Heart right ventricle (tissue), 16 donors: ENCODE measurements at regions not wholly inside any gene's neighbourhood (a gene's known extent, or its start where the extent isn't known, plus 50 kb on each side); places are given as distances from the start of the nearest gene placed in this dataset.

Source experiments
- ATAC-seq, 8 donors: fragments of 200-7000 bp; cut with Tn5 transposase; one replicate each; pipeline ENCODE4 v1.9.1; 2020; ENCODE audit warnings: mild to moderate bottlenecking in 8 of 8, moderate library complexity in 8 of 8, moderate number of reproducible peaks in 1 of 8
- DNase-seq, 2 donors: peaks; one replicate each; pipeline ENCODE4 v3.0.0-alpha.2; 2020
- H3K27ac ChIP-seq, 10 donors: fragments of 200-600 bp; sonication (generic) in 2 of 10; one replicate each; pipeline versions ENCODE4 v1.5.0 to v1.8.0; 2020 to 2022; ENCODE audit warnings: mild to moderate bottlenecking in 3 of 10
- H3K27me3 ChIP-seq, 7 donors: fragments of 200-600 bp; one replicate each; pipeline ENCODE4 v1.8.0; 2021 to 2022; ENCODE audit warnings: mild to moderate bottlenecking in 2 of 7
- H3K36me3 ChIP-seq, 9 donors: fragments of 200-600 bp; sonication (generic) in 1 of 9; one replicate each; pipeline versions ENCODE4 v1.5.0 to v1.8.0; 2020 to 2022; ENCODE audit warnings: mild to moderate bottlenecking in 2 of 9
- H3K4me1 ChIP-seq, 9 donors: fragments of 200-600 bp; sonication (generic) in 1 of 9; one replicate each; pipeline versions ENCODE4 v1.5.0 to v1.8.0; 2020 to 2022; ENCODE audit warnings: mild to moderate bottlenecking in 4 of 9
- H3K4me3 ChIP-seq, 10 donors: fragments of 200-600 bp; sonication (generic) in 2 of 10; one replicate each; pipeline versions ENCODE4 v1.5.0 to v1.8.0; 2020 to 2022; ENCODE audit warnings: mild to moderate bottlenecking in 7 of 10, moderate library complexity in 2 of 10
- H3K9me3 ChIP-seq, 11 donors: fragments of 200-600 bp in 10 of 11; sonication (generic) in 2 of 11; one replicate each; pipeline versions ENCODE4 v1.5.0 to v1.8.0; 2013 to 2022; ENCODE audit warnings: mild to moderate bottlenecking in 2 of 11, control low read depth in 1 of 11, moderate library complexity in 1 of 11
- WGBS, 2 donors: extraction: QIAGEN DNeasy Blood & Tissue Kit; methylation state at CpG; one replicate each; pipeline ENCODE4 v1.1.7; 2013; ENCODE audit warnings: inconsistent platforms in 1 of 2; 5-methylcytosine and 5-hydroxymethylcytosine counted together
- intact Hi-C, 10 donors: fragments of 100-400 bp; cut with DNase I; formaldehyde crosslinking; loops; one replicate each; pipeline versions ENCODE4 v1.11.1 to v1.14.2; 2022
- TF ChIP-seq, protein P1 (sequence below), 9 donors: fragments of 200-600 bp; sonication (generic) in 2 of 9; IDR thresholded peaks; one replicate each; pipeline versions ENCODE4 v1.5.0 to v1.8.0; 2021 to 2022; ENCODE audit warnings: antibody characterized with exemption in 9 of 9, mild to moderate bottlenecking in 5 of 9, moderate library complexity in 1 of 9
- donor health status: Arrhythmogenic right ventricular cardiomyopathy.
- donor health status: ischemic (EF 13 %, LVEDD 7.1; RV severe dilation, severe dysfunction).
- donor health status: healthy with polysubstance abuse.
- donor health status: DM: no; HTN: yes; CAD: no.
- donor health status: DM: no; HTN: no; CAD: no.
- donor health status: ischemic (EF 25% LVEDD 6.9; RV normal size, moderate dysfunction).
- donor health status: ischemic (EF 25% LVEDD 5.7; RV mildly dilated, moderate dysfunction).
- donor health status: healthy.
- donor health status: DM: yes; HTN: yes; CAD: no.
- donor health status: Ischemic cardiomyopathy.
- donor health status: ischemic (EF 35%, LVEDD 5.7; RV mildly dilated, moderate dysfunction).
- donor health status: nonischemic (EF 11% LVEDD 7.7; RV severe dilation, severe dysfunction).
- donor health status: DM: yes; HTN: yes; CAD: no.
- donor health status: PGD.
- donor health status: ischemic (EF 29% LVEDD 5.4; RV normal size, mild dysfunction).
- donor health status: nonischemic (EF 23%, LVEDD 6.1; RV moderate dilation, normal function).

DNA sequence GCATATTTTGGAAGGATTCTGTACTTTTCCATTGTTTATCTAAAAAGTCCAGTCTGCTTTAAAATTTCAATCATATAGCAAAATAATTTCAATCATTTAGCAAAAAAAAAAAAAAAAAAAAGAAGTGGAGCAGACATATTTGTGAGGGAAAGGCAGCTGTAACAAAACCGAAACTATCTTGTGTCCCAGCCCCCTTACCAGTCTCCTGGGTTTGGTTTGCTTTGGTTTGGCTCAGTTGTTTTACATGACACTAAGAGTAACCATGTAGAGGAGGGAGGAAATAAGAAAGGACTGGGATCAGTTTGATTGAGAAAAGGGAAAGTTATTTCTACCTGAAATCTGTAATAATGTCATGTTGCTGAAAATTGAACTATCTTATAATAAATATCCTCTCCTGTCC is 158.8 kb upstream of the GADL1 start:
- 80 to 94% methylated on average over 1 of the region's 1 CpG for WGBS, 2 donors
- DNase-seq, result no peak

DNA sequence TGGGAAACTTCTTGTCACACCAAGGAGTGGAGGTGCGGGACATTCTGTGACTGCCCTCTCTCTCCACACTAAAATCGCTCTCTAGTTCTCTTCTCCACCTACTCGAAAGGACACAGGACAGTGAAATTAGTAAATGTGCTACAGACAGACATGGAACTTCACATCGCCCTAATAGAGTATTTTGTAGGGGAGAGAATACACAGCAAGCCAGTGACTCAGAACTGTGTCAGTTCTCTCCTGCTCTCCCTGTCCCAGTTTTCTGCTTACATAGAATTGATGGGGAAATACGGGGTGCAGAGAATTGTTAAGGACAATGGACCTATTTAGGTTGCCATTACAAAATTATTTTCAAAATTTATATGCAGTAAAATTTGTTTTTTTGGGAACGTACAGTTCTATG is 159.6 kb upstream of the GADL1 start:
- H3K4me3 ChIP-seq, result no peak overlapping the region
- peaks cover 0 to 25% (median 1%) of the 10 kb centered on the region in 11 donors for H3K9me3 ChIP-seq
- H3K27me3 ChIP-seq, result peaks cover 0 to 4% (median 0%) of the 10 kb centered on the region in 7 donors
- TF ChIP-seq, protein P1, sequence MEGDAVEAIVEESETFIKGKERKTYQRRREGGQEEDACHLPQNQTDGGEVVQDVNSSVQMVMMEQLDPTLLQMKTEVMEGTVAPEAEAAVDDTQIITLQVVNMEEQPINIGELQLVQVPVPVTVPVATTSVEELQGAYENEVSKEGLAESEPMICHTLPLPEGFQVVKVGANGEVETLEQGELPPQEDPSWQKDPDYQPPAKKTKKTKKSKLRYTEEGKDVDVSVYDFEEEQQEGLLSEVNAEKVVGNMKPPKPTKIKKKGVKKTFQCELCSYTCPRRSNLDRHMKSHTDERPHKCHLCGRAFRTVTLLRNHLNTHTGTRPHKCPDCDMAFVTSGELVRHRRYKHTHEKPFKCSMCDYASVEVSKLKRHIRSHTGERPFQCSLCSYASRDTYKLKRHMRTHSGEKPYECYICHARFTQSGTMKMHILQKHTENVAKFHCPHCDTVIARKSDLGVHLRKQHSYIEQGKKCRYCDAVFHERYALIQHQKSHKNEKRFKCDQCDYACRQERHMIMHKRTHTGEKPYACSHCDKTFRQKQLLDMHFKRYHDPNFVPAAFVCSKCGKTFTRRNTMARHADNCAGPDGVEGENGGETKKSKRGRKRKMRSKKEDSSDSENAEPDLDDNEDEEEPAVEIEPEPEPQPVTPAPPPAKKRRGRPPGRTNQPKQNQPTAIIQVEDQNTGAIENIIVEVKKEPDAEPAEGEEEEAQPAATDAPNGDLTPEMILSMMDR (IDR thresholded peaks at IDR 0.05), result no peak
- H3K4me1 ChIP-seq, result no peaks in the 10 kb centered on the region
- no peak overlapping the region for H3K27ac ChIP-seq
- WGBS, 2 donors, result 90 to 94% methylated on average over 6 of the region's 6 CpGs
- ATAC-seq, result no peak
- intact Hi-C loops, result no loop called here
- H3K36me3 ChIP-seq, result no peaks in the 10 kb centered on the region
- DNase-seq, result no peak

More for the DNA sequence above, 158.8 kb upstream of the GADL1 start:
- Histone ChIP-seq H3K27me3 (peaks cover 0 to 4% (median 0%) of the 10 kb centered on the region in 7 donors), H3K4me3 (no peak overlapping the region), H3K27ac (no peak overlapping the region), H3K36me3 (no peaks in the 10 kb centered on the region), H3K4me1 (no peaks in the 10 kb centered on the region), H3K9me3 (peaks cover 0 to 18% (median 0%) of the 10 kb centered on the region in 11 donors)
- TF ChIP-seq, protein P1 (IDR thresholded peaks at IDR 0.05), result no peak
- intact Hi-C loops, result no loop called here
- ATAC-seq, result no peak

DNA sequence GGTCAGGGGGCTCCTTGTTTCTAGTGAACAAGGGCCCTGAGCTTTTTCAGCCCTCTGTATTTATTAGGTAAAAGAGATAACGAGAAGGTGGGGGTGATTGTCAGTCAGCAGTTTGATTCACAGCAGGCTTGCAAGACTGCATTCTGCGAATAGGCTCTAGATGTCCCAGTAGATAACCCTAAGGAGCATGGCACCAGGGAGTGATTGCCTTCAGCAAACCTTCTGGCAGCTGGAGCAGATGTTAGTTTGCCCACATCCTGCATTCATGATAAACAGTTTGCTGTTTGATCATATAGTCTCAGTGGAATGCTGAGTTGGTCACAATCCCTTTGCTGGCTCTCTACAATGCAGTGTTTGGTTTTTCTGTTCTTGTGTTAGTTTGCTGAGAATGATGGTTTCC is 161.3 kb upstream of the GADL1 start:
- intact Hi-C loops, result no loop called here
- no peak for DNase-seq
- ATAC-seq, result no peak

DNA sequence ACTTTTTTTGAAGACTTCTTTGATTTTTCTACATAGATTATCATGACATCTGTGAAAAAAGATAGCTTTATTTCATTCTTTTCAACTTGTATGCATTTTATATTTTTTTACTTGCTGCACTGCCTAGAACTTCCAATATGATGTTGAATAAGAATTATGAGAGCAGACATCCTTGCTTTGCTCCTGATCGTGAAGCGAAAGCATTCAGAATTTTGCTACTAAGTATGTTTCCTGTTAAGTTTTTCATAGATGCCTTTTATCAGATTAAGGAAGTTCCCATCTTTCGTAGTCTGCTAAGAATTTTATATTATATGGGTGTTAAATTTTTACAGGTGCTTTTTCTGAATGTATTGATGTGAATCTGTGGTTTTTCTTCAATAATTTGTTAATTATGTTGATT is 163.4 kb upstream of the GADL1 start:
- H3K36me3 ChIP-seq, result no peaks in the 10 kb centered on the region
- no peak overlapping the region for H3K4me3 ChIP-seq
- TF ChIP-seq, protein P1 (IDR thresholded peaks at IDR 0.05), result no peak
- peaks cover 0 to 36% (median 5%) of the 10 kb centered on the region in 11 donors for H3K9me3 ChIP-seq
- intact Hi-C loops, result no loop called here
- DNase-seq, result no peak
- H3K27me3 ChIP-seq, result no peaks in the 10 kb centered on the region
- ATAC-seq, result no peak
- 54 to 63% methylated on average over 3 of the region's 3 CpGs for WGBS, 2 donors
- H3K4me1 ChIP-seq, result no peaks in the 10 kb centered on the region
- H3K27ac ChIP-seq, result no peak overlapping the region

More for the DNA sequence above, 161.3 kb upstream of the GADL1 start:
- H3K36me3 ChIP-seq, result no peaks in the 10 kb centered on the region
- no peak overlapping the region for H3K27ac ChIP-seq
- TF ChIP-seq, protein P1 (IDR thresholded peaks at IDR 0.05), result no peak
- H3K4me1 ChIP-seq, result no peaks in the 10 kb centered on the region
- no peaks in the 10 kb centered on the region for H3K27me3 ChIP-seq
- 64 to 83% methylated on average over 2 of the region's 2 CpGs for WGBS, 2 donors
- no peak overlapping the region for H3K4me3 ChIP-seq
- H3K9me3 ChIP-seq, result peaks cover 0 to 36% (median 5%) of the 10 kb centered on the region in 11 donors
